ENCODE measurements at regions not wholly inside any gene's neighbourhood (a gene's known extent, or its start where the extent isn't known, plus 50 kb on each side); places are given as distances from the start of the nearest gene placed in this dataset.

DNA sequence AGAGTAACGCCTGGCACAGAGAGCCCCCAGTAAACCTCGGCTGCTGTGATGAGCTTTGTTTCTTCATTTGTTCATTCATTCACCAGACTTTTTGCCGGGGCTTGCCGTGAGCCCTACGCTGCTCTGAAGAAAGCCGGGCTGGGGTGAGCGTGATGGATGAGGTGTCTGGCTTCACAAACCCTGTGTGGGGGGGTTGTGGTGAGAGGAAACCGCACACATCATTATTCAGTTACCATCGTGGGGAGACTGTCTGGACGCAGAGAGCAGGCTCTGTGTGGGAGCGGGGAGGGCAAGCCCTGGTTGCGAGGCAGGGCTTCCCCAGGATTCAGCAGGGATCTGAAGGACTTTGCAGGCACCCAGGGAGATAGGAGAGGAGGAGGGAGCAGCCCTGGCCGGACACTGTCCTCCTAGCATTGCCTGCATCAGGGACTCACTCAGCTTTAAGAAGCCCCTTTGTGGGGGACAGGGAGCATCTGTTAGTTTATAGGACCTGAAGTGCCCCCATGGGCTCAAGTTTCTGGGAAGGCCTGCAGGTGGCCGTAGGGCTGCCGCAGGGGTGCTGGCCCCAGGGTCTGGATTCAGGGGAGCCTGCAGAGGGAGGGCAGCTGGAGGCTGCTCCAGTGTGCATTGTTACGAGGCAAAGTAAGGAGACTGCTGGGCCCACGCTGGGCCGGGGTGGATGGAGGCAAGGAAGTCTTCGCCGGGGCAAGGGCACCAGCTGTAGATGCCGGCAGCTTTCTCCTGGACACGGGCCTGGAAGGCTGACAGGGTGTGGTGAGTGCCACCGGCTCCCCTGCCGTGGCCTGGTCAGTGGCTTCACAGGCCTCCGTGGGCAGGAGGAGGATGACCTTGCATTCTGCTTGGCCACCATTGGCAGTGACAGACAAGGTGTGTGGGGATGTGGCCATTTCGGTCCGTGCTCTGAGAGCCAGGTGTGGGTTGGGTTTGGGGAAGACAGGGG is 334.5 kb downstream of the SEC14L1 start:
- H3K14ac ChIP-seq (ENCODE audit: low read length) = peak overlapping the region; percentile 25
- peak overlapping the region; percentile 63 for H3K9ac ChIP-seq (ENCODE audit: low read depth, low read length, poor library complexity)
- no CpG with 5 or more reads among the region's 27 CpGs for WGBS, 2 donors (ENCODE audit: extremely low coverage in 2 of 2, insufficient read length in 2 of 2, insufficient replicate concordance in 1 of 2)
- H3K4me1 ChIP-seq (ENCODE audit: control insufficient read depth in 2 of 2, insufficient read depth in 1 of 2, low read depth in 1 of 2, low read length in 2 of 2) = peaks cover 58 to 60% of the 10 kb centered on the region in 2 donors
- H3K18ac ChIP-seq (ENCODE audit: low read length) = peak overlapping the region; percentile 72
- no peak overlapping the region for H2AFZ ChIP-seq (ENCODE audit: low read length)
- H3K23ac ChIP-seq (ENCODE audit: low read depth, low read length, poor library complexity) = peak overlapping the region; percentile 48
- no peak overlapping the region for H3K4ac ChIP-seq (ENCODE audit: low read length)
- no peak overlapping the region for H2BK120ac ChIP-seq (ENCODE audit: low read depth, low read length)
- H2AK5ac ChIP-seq (ENCODE audit: low read depth, low read length) = peak overlapping the region; percentile 73
- no peak overlapping the region for H3K4me3 ChIP-seq (ENCODE audit: low read length in 2 of 2)
- no peak overlapping the region for H4K8ac ChIP-seq (ENCODE audit: low read depth, low read length)
- peaks cover 2 to 43% of the 10 kb centered on the region in 2 donors for H3K36me3 ChIP-seq (replicated peaks in 1 of 2; ENCODE audit: control insufficient read depth in 2 of 2, insufficient read depth in 2 of 2, low read length in 2 of 2)
- H3K27me3 ChIP-seq (ENCODE audit: control insufficient read depth in 3 of 3, insufficient read depth in 3 of 3, low read depth in 1 of 3, low read length in 3 of 3) = no peaks in the 10 kb centered on the region
- H4K91ac ChIP-seq (ENCODE audit: low read depth, low read length, poor library complexity) = peak overlapping the region; percentile 47
- no peak overlapping the region for H3K4me2 ChIP-seq (ENCODE audit: insufficient read depth, low read length, poor library complexity, severe bottlenecking)
- no peak overlapping the region for H2BK5ac ChIP-seq (ENCODE audit: low read length)
- H2BK15ac ChIP-seq (ENCODE audit: low read length) = peak overlapping the region; percentile 40
- H3K9me3 ChIP-seq (replicated peaks in 1 of 2; ENCODE audit: control insufficient read depth in 2 of 2, insufficient read depth in 1 of 2, low read depth in 1 of 2, low read length in 2 of 2) = no peaks in the 10 kb centered on the region
- peak overlapping the region; percentile 48 for H2BK12ac ChIP-seq (ENCODE audit: low read length)
- no peak overlapping the region for H3K27ac ChIP-seq (replicated peaks; ENCODE audit: low read length)
- no peak for DNase-seq (ENCODE audit: low spot score)
- peaks cover 23% of the 10 kb centered on the region for H3K79me1 ChIP-seq (ENCODE audit: low read depth, low read length)

DNA sequence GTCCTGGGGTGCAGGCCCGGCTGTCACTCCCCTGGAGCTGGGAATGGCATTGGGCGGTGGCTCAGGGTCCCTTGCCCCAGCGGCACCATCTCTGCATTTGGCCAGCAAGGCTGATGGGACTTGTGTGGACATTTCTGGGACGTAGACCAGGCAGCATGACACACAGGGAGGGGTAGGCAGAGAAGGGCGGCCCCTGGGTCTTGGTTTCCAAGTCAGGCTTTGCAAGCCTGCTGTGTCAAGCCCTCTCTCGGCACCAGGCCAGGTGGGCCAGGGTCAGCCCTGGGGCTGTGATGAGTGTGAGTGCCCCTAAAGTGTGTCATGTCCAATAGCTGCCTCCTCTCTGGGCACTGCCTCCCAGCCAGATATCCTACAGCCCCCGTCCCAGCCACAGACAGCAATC is 335.2 kb downstream of the SEC14L1 start:
- no CpG with 5 or more reads among the region's 7 CpGs for WGBS, 2 donors (ENCODE audit: extremely low coverage in 2 of 2, insufficient read length in 2 of 2, insufficient replicate concordance in 1 of 2)
- no peak overlapping the region for H2AFZ ChIP-seq (ENCODE audit: low read length)
- H4K91ac ChIP-seq (ENCODE audit: low read depth, low read length, poor library complexity) = no peak overlapping the region
- H3K27ac ChIP-seq (replicated peaks; ENCODE audit: low read length) = no peak overlapping the region
- H3K18ac ChIP-seq (ENCODE audit: low read length) = peak overlapping the region; percentile 72
- no peaks in the 10 kb centered on the region for H3K27me3 ChIP-seq (ENCODE audit: control insufficient read depth in 3 of 3, insufficient read depth in 3 of 3, low read depth in 1 of 3, low read length in 3 of 3)
- peak overlapping the region; percentile 40 for H2BK15ac ChIP-seq (ENCODE audit: low read length)
- H3K23ac ChIP-seq (ENCODE audit: low read depth, low read length, poor library complexity) = peak overlapping the region; percentile 48
- no peak overlapping the region for H2BK120ac ChIP-seq (ENCODE audit: low read depth, low read length)
- no peak overlapping the region for H3K4me2 ChIP-seq (ENCODE audit: insufficient read depth, low read length, poor library complexity, severe bottlenecking)
- no peak overlapping the region for H3K9ac ChIP-seq (ENCODE audit: low read depth, low read length, poor library complexity)
- H4K8ac ChIP-seq (ENCODE audit: low read depth, low read length) = no peak overlapping the region
- H3K79me1 ChIP-seq (ENCODE audit: low read depth, low read length) = peaks cover 30% of the 10 kb centered on the region
- peaks cover 51 to 60% of the 10 kb centered on the region in 2 donors for H3K4me1 ChIP-seq (ENCODE audit: control insufficient read depth in 2 of 2, insufficient read depth in 1 of 2, low read depth in 1 of 2, low read length in 2 of 2)
- no peaks in the 10 kb centered on the region for H3K9me3 ChIP-seq (replicated peaks in 1 of 2; ENCODE audit: control insufficient read depth in 2 of 2, insufficient read depth in 1 of 2, low read depth in 1 of 2, low read length in 2 of 2)
- H3K4ac ChIP-seq (ENCODE audit: low read length) = no peak overlapping the region
- peak overlapping the region; percentile 25 for H3K14ac ChIP-seq (ENCODE audit: low read length)
- no peak for DNase-seq (ENCODE audit: low spot score)
- no peak overlapping the region for H3K4me3 ChIP-seq (ENCODE audit: low read length in 2 of 2)
- no peak overlapping the region for H2BK12ac ChIP-seq (ENCODE audit: low read length)
- no peak overlapping the region for H2BK5ac ChIP-seq (ENCODE audit: low read length)
- peak overlapping the region; percentile 73 for H2AK5ac ChIP-seq (ENCODE audit: low read depth, low read length)
- H3K36me3 ChIP-seq (replicated peaks in 1 of 2; ENCODE audit: control insufficient read depth in 2 of 2, insufficient read depth in 2 of 2, low read length in 2 of 2) = peaks cover 2 to 45% of the 10 kb centered on the region in 2 donors

DNA sequence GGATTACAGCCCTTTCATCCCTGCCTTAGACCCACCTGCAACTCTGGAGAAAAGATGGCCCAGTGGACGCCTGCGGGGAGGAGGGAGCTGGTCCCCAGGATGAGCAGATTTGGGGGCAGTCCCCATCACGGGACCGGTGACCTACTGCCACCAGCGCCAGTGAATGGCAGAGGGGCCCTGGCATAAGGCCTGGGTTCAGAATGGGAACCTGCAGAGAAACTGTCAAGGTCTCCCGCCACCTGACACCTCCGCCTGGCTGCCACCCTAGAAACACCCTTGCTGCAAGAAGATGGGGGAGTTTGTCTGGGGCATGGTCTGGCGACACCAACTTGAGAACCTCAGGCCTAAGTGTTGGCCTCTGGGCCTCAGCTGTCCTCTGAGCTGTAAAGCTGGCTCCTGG is 335.7 kb downstream of the SEC14L1 start:
- WGBS, 2 donors (ENCODE audit: extremely low coverage in 2 of 2, insufficient read length in 2 of 2, insufficient replicate concordance in 1 of 2) = no CpG with 5 or more reads among the region's 8 CpGs
- Histone ChIP-seq H3K4me1 (ENCODE audit: control insufficient read depth in 2 of 2, insufficient read depth in 1 of 2, low read depth in 1 of 2, low read length in 2 of 2) (peaks cover 46 to 59% of the 10 kb centered on the region in 2 donors), H3K27ac (replicated peaks; ENCODE audit: low read length) (no peak overlapping the region)

More for the DNA sequence above, 335.7 kb downstream of the SEC14L1 start:
- no peak overlapping the region for H4K91ac ChIP-seq (ENCODE audit: low read depth, low read length, poor library complexity)
- no peak overlapping the region for H2BK12ac ChIP-seq (ENCODE audit: low read length)
- H3K4me2 ChIP-seq (ENCODE audit: insufficient read depth, low read length, poor library complexity, severe bottlenecking) = no peak overlapping the region
- H3K27me3 ChIP-seq (ENCODE audit: control insufficient read depth in 3 of 3, insufficient read depth in 3 of 3, low read depth in 1 of 3, low read length in 3 of 3) = no peaks in the 10 kb centered on the region
- no peak overlapping the region for H2AK5ac ChIP-seq (ENCODE audit: low read depth, low read length)
- no peak overlapping the region for H3K4ac ChIP-seq (ENCODE audit: low read length)
- H2BK120ac ChIP-seq (ENCODE audit: low read depth, low read length) = no peak overlapping the region
- H4K8ac ChIP-seq (ENCODE audit: low read depth, low read length) = peak overlapping the region; percentile 52
- peaks cover 35% of the 10 kb centered on the region for H3K79me1 ChIP-seq (ENCODE audit: low read depth, low read length)
- no peaks in the 10 kb centered on the region for H3K9me3 ChIP-seq (replicated peaks in 1 of 2; ENCODE audit: control insufficient read depth in 2 of 2, insufficient read depth in 1 of 2, low read depth in 1 of 2, low read length in 2 of 2)
- no peak overlapping the region for H3K9ac ChIP-seq (ENCODE audit: low read depth, low read length, poor library complexity)
- no peak overlapping the region for H3K4me3 ChIP-seq (ENCODE audit: low read length in 2 of 2)
- no peak overlapping the region for H2BK5ac ChIP-seq (ENCODE audit: low read length)
- no peak for DNase-seq (ENCODE audit: low spot score)
- peak overlapping the region; percentile 8 for H3K23ac ChIP-seq (ENCODE audit: low read depth, low read length, poor library complexity)
- H2BK15ac ChIP-seq (ENCODE audit: low read length) = no peak overlapping the region
- H2AFZ ChIP-seq (ENCODE audit: low read length) = no peak overlapping the region
- H3K36me3 ChIP-seq (replicated peaks in 1 of 2; ENCODE audit: control insufficient read depth in 2 of 2, insufficient read depth in 2 of 2, low read length in 2 of 2) = peaks cover 2 to 50% of the 10 kb centered on the region in 2 donors
- no peak overlapping the region for H3K14ac ChIP-seq (ENCODE audit: low read length)
- peak overlapping the region; percentile 30 for H3K18ac ChIP-seq (ENCODE audit: low read length)
